Left lung (tissue), 4 donors: ENCODE measurements at regions not wholly inside any gene's neighbourhood (a gene's known extent, or its start where the extent isn't known, plus 50 kb on each side); places are given as distances from the start of the nearest gene placed in this dataset.

Experiments used
- ATAC-seq: fragments of 200-7000 bp; cut with Tn5 transposase; one replicate; pipeline ENCODE4 v1.9.1; 2020; ENCODE audit warnings: moderate library complexity
- DNase-seq, 4 donors: peaks; one replicate each; pipeline ENCODE4 v3.0.0-alpha.2; 2013 to 2020
- H3K27ac ChIP-seq, 2 donors: fragments of 200-600 bp; sonication (generic) in 1 of 2; one replicate each; pipeline versions ENCODE4 v1.5.0 to v1.8.0; 2020 to 2021
- H3K27me3 ChIP-seq, 2 donors: fragments of 200-600 bp; sonication (generic) in 1 of 2; one replicate each; pipeline versions ENCODE4 v1.5.0 to v1.8.0; 2020 to 2021
- H3K36me3 ChIP-seq, 2 donors: fragments of 200-600 bp; sonication (generic) in 1 of 2; one replicate each; pipeline versions ENCODE4 v1.5.0 to v1.8.0; 2020 to 2021
- H3K4me1 ChIP-seq, 2 donors: fragments of 200-600 bp; one replicate each; pipeline ENCODE4 v1.8.0; 2021
- H3K4me3 ChIP-seq, 2 donors: fragments of 200-600 bp; sonication (generic) in 1 of 2; one replicate each; pipeline versions ENCODE4 v1.5.0 to v1.8.0; 2020 to 2021; ENCODE audit warnings: mild to moderate bottlenecking in 1 of 2
- H3K9me3 ChIP-seq, 2 donors: fragments of 200-600 bp; sonication (generic) in 1 of 2; one replicate each; pipeline versions ENCODE4 v1.5.0 to v1.8.0; 2020 to 2021
- CTCF ChIP-seq, 2 donors: fragments of 200-600 bp; sonication (generic) in 1 of 2; IDR thresholded peaks; one replicate each; pipeline versions ENCODE4 v1.5.0 to v1.8.0; 2021; ENCODE audit warnings: antibody characterized with exemption in 2 of 2
- intact Hi-C, 2 donors: fragments of 100-400 bp; cut with DNase I; formaldehyde crosslinking; loops; one replicate each; pipeline versions ENCODE4 v1.11.2 to v1.14.2; 2022
- donor health status: DM: no; HTN: yes; CAD: no.
- donor health status: DM: no; HTN: no; CAD: no.

DNA sequence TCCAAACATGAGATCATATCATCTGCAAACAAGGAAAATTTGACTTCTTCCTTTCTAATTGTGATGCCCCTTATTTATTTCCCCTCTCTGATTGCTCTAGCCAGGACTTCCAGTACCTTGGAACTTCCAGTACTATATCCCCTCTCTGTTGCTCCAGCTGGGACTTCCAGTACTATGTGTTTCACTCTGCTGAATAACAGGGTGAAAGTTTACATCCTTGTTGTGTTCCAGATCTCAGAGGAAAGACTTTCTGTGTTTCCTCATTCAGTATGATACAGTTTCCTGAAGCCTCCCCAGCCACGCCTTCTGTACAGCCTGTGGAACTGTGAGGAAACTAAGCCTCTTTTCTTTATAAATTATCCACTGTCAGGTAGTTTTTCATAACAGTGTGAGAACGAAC lies 381.3 kb upstream of the FAM47C start:
- no peak for DNase-seq

DNA sequence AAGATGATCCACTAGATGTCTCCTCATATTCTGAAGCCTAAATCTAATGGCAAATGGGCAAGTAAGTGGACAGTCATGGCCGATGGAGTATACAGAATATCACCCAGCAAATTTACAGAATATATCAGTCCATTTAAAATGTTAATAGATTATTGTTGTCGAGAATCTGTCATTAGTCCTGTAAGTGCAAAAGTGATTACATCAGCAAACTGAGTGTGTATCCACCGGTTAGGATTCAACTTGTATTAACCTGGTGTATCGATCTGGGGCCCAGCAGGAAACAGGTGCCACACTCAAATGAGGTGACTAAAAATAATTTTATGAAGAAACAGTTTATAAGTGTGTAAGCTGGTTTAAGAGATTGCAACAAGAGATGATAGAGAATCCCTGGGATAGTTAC lies 367.9 kb upstream of the FAM47C start:
- no peak for TF ChIP-seq CTCF (IDR thresholded peaks at IDR 0.05)
- intact Hi-C loops: no loop called here
- DNase-seq (no peak), ATAC-seq (no peak)
- H3K27ac ChIP-seq: no peak overlapping the region
- H3K4me3 ChIP-seq: no peak overlapping the region
- H3K4me1 ChIP-seq: no peaks in the 10 kb centered on the region
- H3K9me3 ChIP-seq: no peaks in the 10 kb centered on the region
- no peaks in the 10 kb centered on the region for H3K36me3 ChIP-seq
- H3K27me3 ChIP-seq: no peaks in the 10 kb centered on the region

More for the DNA sequence above, 381.3 kb upstream of the FAM47C start:
- intact Hi-C loops: no loop called here
- TF ChIP-seq CTCF (IDR thresholded peaks at IDR 0.05): no peak
- Histone ChIP-seq H3K4me3 (no peak overlapping the region), H3K4me1 (no peaks in the 10 kb centered on the region), H3K36me3 (no peaks in the 10 kb centered on the region), H3K9me3 (no peaks in the 10 kb centered on the region), H3K27ac (no peak overlapping the region), H3K27me3 (no peaks in the 10 kb centered on the region)
- ATAC-seq: no peak

GRCh38 chrX:36642052-36642451 lies 366.1 kb upstream of the FAM47C start:
- H3K4me3 ChIP-seq: no peak overlapping the region
- no peaks in the 10 kb centered on the region for H3K27me3 ChIP-seq
- no peak overlapping the region for H3K27ac ChIP-seq
- no peaks in the 10 kb centered on the region for H3K4me1 ChIP-seq
- no peak for ATAC-seq
- no peaks in the 10 kb centered on the region for H3K9me3 ChIP-seq
- no peak for DNase-seq
- no peaks in the 10 kb centered on the region for H3K36me3 ChIP-seq
- TF ChIP-seq CTCF (IDR thresholded peaks at IDR 0.05): no peak
- intact Hi-C loops: no loop called here

DNA sequence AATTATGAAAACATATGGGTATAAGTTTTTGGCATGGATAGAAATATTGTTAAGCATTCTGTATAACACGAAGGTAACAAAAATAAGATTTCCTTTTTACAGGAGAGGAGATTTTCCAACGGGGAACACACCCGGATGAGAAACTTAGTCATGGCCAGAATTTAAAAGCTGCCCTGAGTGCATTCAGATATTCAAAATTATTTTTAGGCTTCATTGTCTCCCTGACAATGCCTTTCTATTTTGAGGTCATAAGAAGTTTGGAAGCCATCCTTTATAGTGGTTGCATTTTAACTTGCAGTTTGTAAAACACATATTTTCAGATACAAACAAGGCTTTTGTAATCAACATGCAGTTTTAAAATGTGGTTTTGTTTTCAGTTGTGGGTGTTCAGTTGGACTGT lies 357.5 kb upstream of the FAM47C start:
- H3K4me3 ChIP-seq: no peak overlapping the region
- no peaks in the 10 kb centered on the region for H3K9me3 ChIP-seq
- intact Hi-C loops: no loop called here
- H3K27me3 ChIP-seq: no peaks in the 10 kb centered on the region
- TF ChIP-seq CTCF (IDR thresholded peaks at IDR 0.05): no peak
- DNase-seq (no peak), ATAC-seq (no peak)
- H3K27ac ChIP-seq: no peak overlapping the region
- no peaks in the 10 kb centered on the region for H3K36me3 ChIP-seq
- no peaks in the 10 kb centered on the region for H3K4me1 ChIP-seq

DNA sequence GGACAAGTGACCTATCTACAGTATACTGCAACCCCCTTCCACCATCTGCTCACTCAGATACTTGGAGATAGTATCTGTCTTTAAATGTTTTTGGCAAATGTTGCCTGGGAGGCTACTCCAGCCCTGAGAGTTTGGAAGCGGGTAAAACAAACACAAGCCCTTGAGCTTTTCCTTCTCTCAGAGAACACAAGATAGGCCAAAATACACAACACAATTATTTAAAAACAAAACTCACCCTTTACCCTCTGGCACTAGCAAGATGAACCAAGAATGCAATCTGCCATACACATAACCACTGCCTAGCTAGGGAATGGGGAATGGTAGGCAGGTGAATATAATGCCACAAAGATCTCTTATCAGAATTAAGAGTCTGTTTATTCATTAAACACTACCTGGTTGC lies 324.7 kb upstream of the FAM47C start:
- no peak for TF ChIP-seq CTCF (IDR thresholded peaks at IDR 0.05)
- Histone ChIP-seq H3K27me3 (no peaks in the 10 kb centered on the region), H3K9me3 (no peaks in the 10 kb centered on the region), H3K4me1 (no peaks in the 10 kb centered on the region), H3K4me3 (no peak overlapping the region), H3K27ac (no peak overlapping the region), H3K36me3 (no peaks in the 10 kb centered on the region)
- ATAC-seq: no peak
- intact Hi-C loops: no loop called here
- DNase-seq: no peak
